ENCODE measurements at regions not wholly inside any gene's neighbourhood (a gene's known extent, or its start where the extent isn't known, plus 50 kb on each side); places are given as distances from the start of the nearest gene placed in this dataset.

GRCh38 chr14:96663491-96664067 lies 133.6 kb upstream of the VRK1 start:
- no peaks in the 10 kb centered on the region for H3K27me3 ChIP-seq (ENCODE audit: control insufficient read depth, insufficient read depth, low read length)
- H3K9me3 ChIP-seq (ENCODE audit: control insufficient read depth, insufficient read depth, low read length) = no peaks in the 10 kb centered on the region
- no peaks in the 10 kb centered on the region for H3K4me1 ChIP-seq (ENCODE audit: control insufficient read depth, insufficient read depth, low read length)
- no peak overlapping the region for H3K4me3 ChIP-seq (ENCODE audit: low read depth, low read length)
- no peak overlapping the region for H3K9ac ChIP-seq (ENCODE audit: low read depth, low read length)
- H3K27ac ChIP-seq (ENCODE audit: low read depth, low read length) = no peak overlapping the region
- H3K36me3 ChIP-seq (ENCODE audit: control insufficient read depth, insufficient read depth, low read length) = no peaks in the 10 kb centered on the region

GRCh38 chr14:96666088-96666487 lies 131.1 kb upstream of the VRK1 start:
- no peaks in the 10 kb centered on the region for H3K4me1 ChIP-seq (ENCODE audit: control insufficient read depth, insufficient read depth, low read length)
- H3K27me3 ChIP-seq (ENCODE audit: control insufficient read depth, insufficient read depth, low read length) = no peaks in the 10 kb centered on the region
- H3K9ac ChIP-seq (ENCODE audit: low read depth, low read length) = no peak overlapping the region
- H3K36me3 ChIP-seq (ENCODE audit: control insufficient read depth, insufficient read depth, low read length) = no peaks in the 10 kb centered on the region
- H3K27ac ChIP-seq (ENCODE audit: low read depth, low read length) = no peak overlapping the region
- no peak overlapping the region for H3K4me3 ChIP-seq (ENCODE audit: low read depth, low read length)
- H3K9me3 ChIP-seq (ENCODE audit: control insufficient read depth, insufficient read depth, low read length) = no peaks in the 10 kb centered on the region

GRCh38 chr14:96670391-96670790 lies 126.8 kb upstream of the VRK1 start:
- no peak overlapping the region for H3K27ac ChIP-seq (ENCODE audit: low read depth, low read length)
- H3K27me3 ChIP-seq (ENCODE audit: control insufficient read depth, insufficient read depth, low read length) = peaks cover 5% of the 10 kb centered on the region; the same call in 1 of the 2 replicates
- H3K9me3 ChIP-seq (ENCODE audit: control insufficient read depth, insufficient read depth, low read length) = no peaks in the 10 kb centered on the region
- H3K36me3 ChIP-seq (ENCODE audit: control insufficient read depth, insufficient read depth, low read length) = no peaks in the 10 kb centered on the region
- no peak overlapping the region for H3K4me3 ChIP-seq (ENCODE audit: low read depth, low read length)
- H3K9ac ChIP-seq (ENCODE audit: low read depth, low read length) = no peak overlapping the region
- H3K4me1 ChIP-seq (ENCODE audit: control insufficient read depth, insufficient read depth, low read length) = no peaks in the 10 kb centered on the region

GRCh38 chr14:96671218-96671617 lies 126.0 kb upstream of the VRK1 start:
- H3K4me1 ChIP-seq (ENCODE audit: control insufficient read depth, insufficient read depth, low read length) = peaks cover 2% of the 10 kb centered on the region; the same call in 1 of the 2 replicates
- H3K27ac ChIP-seq (ENCODE audit: low read depth, low read length) = no peak overlapping the region
- no peaks in the 10 kb centered on the region for H3K36me3 ChIP-seq (ENCODE audit: control insufficient read depth, insufficient read depth, low read length)
- peaks cover 8% of the 10 kb centered on the region; the same call in 1 of the 2 replicates for H3K27me3 ChIP-seq (ENCODE audit: control insufficient read depth, insufficient read depth, low read length)
- no peaks in the 10 kb centered on the region for H3K9me3 ChIP-seq (ENCODE audit: control insufficient read depth, insufficient read depth, low read length)
- no peak overlapping the region for H3K9ac ChIP-seq (ENCODE audit: low read depth, low read length)
- no peak overlapping the region for H3K4me3 ChIP-seq (ENCODE audit: low read depth, low read length)

GRCh38 chr14:96673706-96674105 lies 123.5 kb upstream of the VRK1 start:
- H3K36me3 ChIP-seq (ENCODE audit: control insufficient read depth, insufficient read depth, low read length) = no peaks in the 10 kb centered on the region
- peaks cover 4% of the 10 kb centered on the region; the same call in 1 of the 2 replicates for H3K4me1 ChIP-seq (ENCODE audit: control insufficient read depth, insufficient read depth, low read length)
- no peak overlapping the region for H3K27ac ChIP-seq (ENCODE audit: low read depth, low read length)
- H3K27me3 ChIP-seq (ENCODE audit: control insufficient read depth, insufficient read depth, low read length) = peaks cover 20% of the 10 kb centered on the region
- no peaks in the 10 kb centered on the region for H3K9me3 ChIP-seq (ENCODE audit: control insufficient read depth, insufficient read depth, low read length)
- H3K4me3 ChIP-seq (ENCODE audit: low read depth, low read length) = no peak overlapping the region
- no peak overlapping the region for H3K9ac ChIP-seq (ENCODE audit: low read depth, low read length)

GRCh38 chr14:96674121-96674520 lies 123.1 kb upstream of the VRK1 start:
- Histone ChIP-seq H3K27ac (ENCODE audit: low read depth, low read length) (no peak overlapping the region), H3K9me3 (ENCODE audit: control insufficient read depth, insufficient read depth, low read length) (no peaks in the 10 kb centered on the region), H3K9ac (ENCODE audit: low read depth, low read length) (no peak overlapping the region), H3K4me3 (ENCODE audit: low read depth, low read length) (no peak overlapping the region), H3K27me3 (ENCODE audit: control insufficient read depth, insufficient read depth, low read length) (peaks cover 23% of the 10 kb centered on the region), H3K36me3 (ENCODE audit: control insufficient read depth, insufficient read depth, low read length) (no peaks in the 10 kb centered on the region), H3K4me1 (ENCODE audit: control insufficient read depth, insufficient read depth, low read length) (peaks cover 4% of the 10 kb centered on the region; the same call in 1 of the 2 replicates)

- Histone ChIP-seq H3K4me3 (ENCODE audit: low read depth, low read length) (no peak overlapping the region), H3K4me1 (ENCODE audit: control insufficient read depth, insufficient read depth, low read length) (peaks cover 4% of the 10 kb centered on the region; the same call in 1 of the 2 replicates)
These were observed 121.0 kb upstream of the VRK1 start for GRCh38 chr14:96676166-96676565.

GRCh38 chr14:96681829-96682228 lies 115.4 kb upstream of the VRK1 start:
- no peaks in the 10 kb centered on the region for H3K4me1 ChIP-seq (ENCODE audit: control insufficient read depth, insufficient read depth, low read length)
- no peak overlapping the region for H3K9ac ChIP-seq (ENCODE audit: low read depth, low read length)
- H3K36me3 ChIP-seq (ENCODE audit: control insufficient read depth, insufficient read depth, low read length) = no peaks in the 10 kb centered on the region
- H3K9me3 ChIP-seq (ENCODE audit: control insufficient read depth, insufficient read depth, low read length) = no peaks in the 10 kb centered on the region
- no peak overlapping the region for H3K4me3 ChIP-seq (ENCODE audit: low read depth, low read length)
- peaks cover 92% of the 10 kb centered on the region for H3K27me3 ChIP-seq (ENCODE audit: control insufficient read depth, insufficient read depth, low read length)
- H3K27ac ChIP-seq (ENCODE audit: low read depth, low read length) = no peak overlapping the region

More at GRCh38 chr14:96676166-96676565, 121.0 kb upstream of the VRK1 start:
- H3K27ac ChIP-seq (ENCODE audit: low read depth, low read length) = peak overlapping the region; percentile 67
- no peak overlapping the region for H3K9ac ChIP-seq (ENCODE audit: low read depth, low read length)
- H3K36me3 ChIP-seq (ENCODE audit: control insufficient read depth, insufficient read depth, low read length) = no peaks in the 10 kb centered on the region
- H3K27me3 ChIP-seq (ENCODE audit: control insufficient read depth, insufficient read depth, low read length) = peaks cover 43% of the 10 kb centered on the region
- H3K9me3 ChIP-seq (ENCODE audit: control insufficient read depth, insufficient read depth, low read length) = no peaks in the 10 kb centered on the region

GRCh38 chr14:96682401-96682800 lies 114.8 kb upstream of the VRK1 start:
- Histone ChIP-seq H3K27me3 (ENCODE audit: control insufficient read depth, insufficient read depth, low read length) (peaks cover 97% of the 10 kb centered on the region), H3K9me3 (ENCODE audit: control insufficient read depth, insufficient read depth, low read length) (no peaks in the 10 kb centered on the region), H3K36me3 (ENCODE audit: control insufficient read depth, insufficient read depth, low read length) (no peaks in the 10 kb centered on the region), H3K4me3 (ENCODE audit: low read depth, low read length) (no peak overlapping the region), H3K9ac (ENCODE audit: low read depth, low read length) (no peak overlapping the region), H3K4me1 (ENCODE audit: control insufficient read depth, insufficient read depth, low read length) (no peaks in the 10 kb centered on the region), H3K27ac (ENCODE audit: low read depth, low read length) (no peak overlapping the region)

GRCh38 chr14:96683562-96684289 lies 113.5 kb upstream of the VRK1 start:
- no peaks in the 10 kb centered on the region for H3K4me1 ChIP-seq (ENCODE audit: control insufficient read depth, insufficient read depth, low read length)
- H3K4me3 ChIP-seq (ENCODE audit: low read depth, low read length) = no peak overlapping the region
- H3K27ac ChIP-seq (ENCODE audit: low read depth, low read length) = no peak overlapping the region
- no peak overlapping the region for H3K9ac ChIP-seq (ENCODE audit: low read depth, low read length)
- H3K9me3 ChIP-seq (ENCODE audit: control insufficient read depth, insufficient read depth, low read length) = no peaks in the 10 kb centered on the region
- peaks cover 92% of the 10 kb centered on the region for H3K27me3 ChIP-seq (ENCODE audit: control insufficient read depth, insufficient read depth, low read length)
- H3K36me3 ChIP-seq (ENCODE audit: control insufficient read depth, insufficient read depth, low read length) = no peaks in the 10 kb centered on the region

- H3K27me3 ChIP-seq (ENCODE audit: control insufficient read depth, insufficient read depth, low read length) = peaks cover 83% of the 10 kb centered on the region
- no peak overlapping the region for H3K27ac ChIP-seq (ENCODE audit: low read depth, low read length)
- H3K4me3 ChIP-seq (ENCODE audit: low read depth, low read length) = no peak overlapping the region
- H3K4me1 ChIP-seq (ENCODE audit: control insufficient read depth, insufficient read depth, low read length) = no peaks in the 10 kb centered on the region
- H3K9ac ChIP-seq (ENCODE audit: low read depth, low read length) = no peak overlapping the region
- H3K9me3 ChIP-seq (ENCODE audit: control insufficient read depth, insufficient read depth, low read length) = no peaks in the 10 kb centered on the region
- no peaks in the 10 kb centered on the region for H3K36me3 ChIP-seq (ENCODE audit: control insufficient read depth, insufficient read depth, low read length)
These were observed 111.1 kb upstream of the VRK1 start for GRCh38 chr14:96686126-96686525.
